ENCODE measurements at regions not wholly inside any gene's neighbourhood (a gene's known extent, or its start where the extent isn't known, plus 50 kb on each side); places are given as distances from the start of the nearest gene placed in this dataset.
"Not testable (repeated sequence)": the region's sequence is repeated elsewhere in the genome, so short reads cannot be mapped to it uniquely, and the experiment has no call there.

DNA sequence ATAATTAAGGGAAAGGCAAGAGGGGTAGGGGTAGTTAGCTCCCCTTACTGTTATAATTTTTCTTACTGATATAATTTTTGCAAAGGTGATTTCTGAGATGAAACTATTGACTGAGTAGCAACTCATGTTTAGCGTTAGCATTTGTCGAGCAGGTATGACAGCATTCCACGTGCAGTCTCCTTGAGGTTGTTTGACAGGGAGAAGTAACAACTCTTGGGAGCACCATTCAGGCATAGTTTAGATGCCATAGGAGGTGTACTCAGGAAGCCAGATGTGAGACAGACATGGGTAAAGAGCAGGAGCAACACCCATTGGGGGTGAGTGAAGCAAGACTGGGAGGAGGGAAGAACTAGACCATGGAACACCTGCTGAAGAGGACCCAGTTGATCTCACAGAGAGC is 96.6 kb upstream of the KLF6 start:
- DNase-seq: no peak

DNA sequence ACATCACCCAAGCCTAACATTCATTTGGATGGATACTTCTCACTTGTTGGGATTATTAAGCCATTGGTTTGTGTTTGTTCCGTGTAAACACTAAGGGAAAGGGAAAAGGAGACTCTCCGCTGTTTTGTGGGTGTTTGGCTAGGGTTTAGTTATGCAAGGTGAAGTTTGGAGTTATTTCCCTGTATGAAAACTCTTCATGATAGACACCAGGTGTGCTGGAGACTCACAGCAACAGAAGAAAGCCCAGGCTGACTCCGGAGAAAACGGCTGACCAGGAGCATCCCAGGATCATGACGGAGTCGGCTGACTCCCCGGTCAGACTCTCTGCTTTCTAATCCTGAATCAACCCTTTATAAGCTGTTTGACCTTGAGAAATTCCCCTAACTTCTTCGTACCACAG is 94.1 kb upstream of the KLF6 start:
- DNase-seq: no peak

DNA sequence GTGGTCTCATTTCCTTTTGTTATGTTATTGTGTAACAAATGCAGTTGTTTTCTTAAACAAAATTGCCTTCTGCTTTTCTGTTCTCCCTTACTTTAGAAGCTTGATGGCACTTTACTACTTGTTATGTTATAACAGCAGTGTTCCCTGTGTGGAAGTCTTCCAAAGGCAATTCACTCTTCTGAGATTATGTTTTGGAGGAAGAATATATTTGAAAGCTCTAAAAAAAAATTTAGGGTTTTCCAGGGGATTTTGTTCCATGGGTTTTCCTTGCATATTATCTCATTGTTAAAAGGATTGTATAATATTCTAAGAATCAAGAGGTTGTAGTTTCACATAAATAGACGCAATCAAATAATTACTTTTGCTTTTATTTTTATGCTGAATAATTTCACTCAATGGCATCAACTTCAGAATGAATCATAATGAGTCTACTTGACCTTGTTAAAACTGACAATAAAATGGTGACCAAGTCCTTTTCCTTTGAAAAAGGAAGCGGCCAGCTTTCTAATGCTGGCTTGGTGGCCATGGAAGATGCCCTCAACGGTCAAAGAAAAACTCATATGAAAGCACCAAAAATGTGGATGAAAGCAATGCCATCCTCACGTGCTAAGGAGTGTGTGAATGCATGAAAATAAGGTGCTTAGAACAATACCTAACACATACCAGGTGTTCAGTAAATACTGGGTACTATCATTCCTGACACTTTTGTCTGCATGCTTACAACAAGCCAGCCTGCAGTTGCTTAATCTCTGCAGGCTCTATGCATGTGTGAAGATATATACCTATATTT is 92.4 kb upstream of the KLF6 start:
- no peak for DNase-seq

DNA sequence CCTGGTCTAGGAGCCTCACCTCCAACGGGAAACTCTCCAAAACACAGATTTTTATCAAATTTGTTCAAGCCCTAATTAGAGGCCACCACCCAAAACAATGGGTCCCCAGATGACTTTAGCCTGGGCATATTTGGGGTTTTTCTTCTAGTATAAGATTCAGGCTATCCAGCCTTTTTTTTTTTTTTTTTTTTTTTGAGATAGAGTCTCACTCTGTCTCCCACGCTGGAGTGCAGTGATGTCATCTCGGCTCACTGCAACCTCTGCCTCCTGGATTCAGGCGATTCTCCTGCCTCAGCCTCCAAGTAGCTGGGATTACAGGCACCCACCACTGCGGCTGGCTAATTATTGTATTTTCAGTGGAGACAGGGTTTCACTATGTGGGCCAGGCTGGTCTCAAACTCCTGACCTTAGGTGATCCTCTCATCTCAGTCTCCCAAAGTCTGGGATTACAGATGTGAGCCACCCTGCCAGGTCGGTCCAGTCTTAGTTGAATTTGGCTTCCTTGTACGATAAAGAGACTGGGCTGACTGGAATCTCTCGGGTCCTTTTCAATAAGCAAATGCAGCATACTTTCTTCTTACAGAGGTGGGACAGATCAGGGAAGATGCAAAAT is 91.4 kb upstream of the KLF6 start:
- DNase-seq: no peak

DNA sequence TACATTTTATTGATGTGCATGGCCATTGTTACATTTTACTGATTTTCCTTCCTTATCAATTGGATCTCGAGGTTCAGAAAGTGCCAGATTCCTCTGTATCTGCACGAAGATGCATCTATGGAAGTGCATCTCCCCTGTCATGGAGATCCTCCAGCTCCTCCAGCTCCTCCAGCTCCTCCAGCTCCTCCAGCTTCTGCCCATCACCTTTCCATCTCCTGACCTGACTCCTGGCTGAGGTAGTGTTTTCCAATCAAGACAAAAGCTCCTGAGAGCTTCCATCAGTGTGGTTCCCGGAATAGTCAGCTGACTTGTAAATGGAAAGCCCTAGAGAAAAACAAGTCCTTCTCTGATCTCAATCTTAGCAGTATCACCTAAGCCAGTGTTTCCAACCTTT is 90.8 kb upstream of the KLF6 start:
- DNase-seq: no peak

DNA sequence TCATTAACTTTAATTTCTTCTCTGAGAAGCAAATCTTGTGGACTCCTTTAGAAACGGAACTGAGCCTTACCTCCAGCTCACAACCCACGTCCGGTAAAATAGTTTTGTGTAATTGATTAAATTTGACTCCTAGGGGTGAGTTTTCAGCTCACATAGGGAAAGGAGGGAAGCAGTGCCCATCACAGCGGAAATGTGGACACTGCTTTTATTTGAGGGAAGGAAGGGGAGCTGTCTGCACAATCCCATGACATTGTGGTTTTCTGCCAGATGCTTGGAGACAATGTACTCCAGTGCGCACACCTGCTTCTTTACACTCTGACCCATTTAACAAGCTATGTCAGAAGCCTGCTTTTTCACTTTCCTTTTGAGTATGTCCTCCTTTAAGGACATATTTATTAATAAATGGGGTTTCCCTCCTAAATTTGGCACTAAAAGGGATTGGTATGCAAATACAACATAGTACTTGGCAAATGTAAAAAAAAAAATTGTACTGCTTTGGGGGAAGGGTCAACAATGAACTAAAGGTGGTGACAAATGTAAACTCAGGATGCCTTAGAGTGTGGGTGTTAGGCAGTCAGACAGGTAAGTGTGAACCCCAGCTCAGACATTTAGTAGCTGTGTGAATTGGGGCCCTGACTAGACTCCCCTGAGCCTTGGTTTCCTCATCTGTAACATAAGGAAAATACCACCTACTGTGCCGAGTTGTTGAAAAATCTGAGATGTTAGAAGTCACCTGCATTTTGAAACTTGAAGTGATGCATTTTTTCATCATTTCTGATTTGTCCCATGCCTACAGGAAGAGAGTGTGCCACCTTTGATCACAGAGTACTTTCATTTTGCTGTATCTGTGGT is 90.2 kb upstream of the KLF6 start:
- no peak for DNase-seq

DNA sequence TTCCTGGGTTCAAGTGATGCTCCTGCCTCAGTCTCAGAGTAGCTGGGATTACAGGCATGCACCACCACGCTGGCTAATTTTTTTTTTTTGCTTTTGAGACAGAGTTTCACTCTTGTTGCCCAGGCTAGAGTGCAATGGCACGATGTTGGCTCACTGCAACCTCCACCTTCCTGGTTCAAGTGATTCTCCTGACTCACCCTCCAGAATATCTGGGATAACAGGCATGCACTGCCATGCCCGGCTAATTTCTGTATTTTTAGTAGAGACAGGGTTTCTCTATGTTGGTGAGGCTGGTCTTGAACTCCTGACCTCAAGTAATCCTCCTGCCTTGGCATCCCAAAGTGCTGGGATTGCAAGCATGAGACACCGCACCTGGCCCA is 89.6 kb upstream of the KLF6 start:
- DNase-seq: not testable (repeated sequence)

DNA sequence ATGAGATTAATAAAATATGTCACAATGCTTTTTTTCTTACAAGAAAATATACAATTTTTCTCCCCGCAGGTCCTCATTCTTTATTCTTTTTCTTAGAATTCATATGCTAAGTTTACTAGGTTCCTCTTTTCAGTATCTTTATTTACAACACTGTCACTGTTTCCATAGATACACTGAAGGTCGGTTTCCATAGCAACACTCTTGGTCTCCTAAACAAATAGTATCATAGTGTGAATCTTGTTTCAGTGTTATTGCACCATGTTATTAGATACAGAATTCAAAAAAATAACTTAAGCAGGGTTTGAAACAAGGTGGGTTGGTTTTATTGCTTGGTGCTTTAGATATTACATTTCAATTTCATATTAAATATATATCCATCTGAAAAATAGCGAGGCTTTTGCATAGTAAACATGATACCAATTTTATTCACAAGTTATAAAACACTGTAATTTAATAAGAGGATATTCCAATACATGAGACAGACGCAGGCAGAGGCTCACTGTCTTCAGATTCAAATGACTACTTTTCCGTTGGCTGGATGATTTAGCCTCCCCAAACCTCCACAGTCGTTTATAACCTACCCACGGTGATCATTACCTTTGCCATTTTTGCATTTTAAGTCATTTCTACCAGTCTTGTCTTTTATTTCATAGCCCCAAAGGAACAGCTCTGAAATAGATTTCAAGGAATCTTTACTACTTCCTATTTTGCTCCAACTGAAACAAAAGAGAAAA is 88.9 kb upstream of the KLF6 start:
- DNase-seq: peak; percentile 37

DNA sequence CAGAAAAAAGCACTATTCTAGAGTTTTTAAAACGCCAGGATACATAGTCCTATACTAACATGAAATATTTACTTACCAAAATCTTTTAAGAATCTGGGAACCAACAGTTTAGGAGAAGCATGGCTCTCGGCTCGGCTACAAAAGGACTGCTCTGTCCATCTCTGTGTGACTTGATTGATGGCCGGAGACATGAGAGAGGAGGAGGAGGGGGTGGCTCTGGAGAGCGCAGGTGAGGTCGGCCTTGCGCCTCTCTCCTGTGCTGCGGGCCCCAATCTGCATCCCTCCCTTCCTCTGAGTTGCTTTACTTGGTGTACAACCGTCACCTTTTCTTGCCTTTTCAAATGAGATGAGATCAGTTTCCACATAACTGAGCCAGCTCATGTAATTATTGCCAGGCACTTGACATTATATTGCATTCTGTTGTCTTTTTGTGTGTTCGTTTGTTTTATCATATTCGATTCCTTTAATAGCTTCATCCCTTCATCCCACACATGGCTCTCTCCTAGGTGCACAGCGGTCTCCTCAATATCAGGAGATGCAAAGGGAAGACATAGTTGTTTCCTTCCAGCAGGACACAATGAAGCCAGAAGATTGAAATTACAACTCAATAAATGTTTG is 87.8 kb upstream of the KLF6 start:
- no peak for DNase-seq

DNA sequence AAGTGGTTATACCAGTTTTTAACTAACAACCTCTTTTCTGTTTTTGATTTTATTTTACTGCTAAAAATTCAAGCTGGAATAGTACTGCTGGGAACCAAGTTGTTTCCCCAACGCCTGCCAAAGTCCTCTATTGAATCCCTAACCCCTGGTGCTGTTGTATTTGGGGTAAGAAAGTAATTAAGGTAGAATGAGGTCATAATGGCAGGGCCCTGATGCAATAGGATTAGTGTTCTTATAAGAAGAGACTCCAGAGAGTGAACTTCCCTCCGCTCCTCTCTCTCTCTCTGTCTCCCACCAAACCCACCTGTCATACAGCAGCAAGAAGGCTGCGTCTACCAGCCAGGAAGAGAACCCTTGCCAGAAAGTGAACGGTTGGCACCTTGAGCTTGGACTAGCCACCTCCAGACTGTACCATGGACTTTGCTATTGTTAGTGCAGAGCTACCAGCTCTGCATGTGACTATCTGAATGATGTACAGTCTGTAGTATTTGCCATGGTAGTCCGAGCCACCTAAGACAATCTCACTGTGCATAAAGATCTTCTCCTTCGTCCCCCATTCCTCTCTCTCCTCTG is 86.5 kb upstream of the KLF6 start:
- DNase-seq: no peak

DNA sequence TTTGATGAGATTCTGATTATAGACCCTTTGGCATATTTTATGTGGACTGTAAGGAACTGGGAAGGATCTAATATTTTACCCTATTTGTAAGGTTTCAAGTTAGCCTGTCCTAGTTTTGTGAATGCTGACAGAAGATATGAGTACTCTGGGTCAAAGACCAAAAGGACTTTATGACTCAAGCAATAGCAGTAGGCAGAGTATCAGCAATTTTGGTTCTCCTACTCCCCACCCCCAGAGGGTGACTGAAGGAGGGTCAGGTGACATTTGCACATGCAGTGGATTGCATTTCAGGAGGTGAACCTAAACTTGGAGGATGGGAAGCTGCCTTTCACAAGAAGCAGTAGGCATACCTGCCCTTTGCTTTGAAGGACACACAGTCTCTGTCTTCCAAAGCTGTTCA is 84.0 kb upstream of the KLF6 start:
- no peak for DNase-seq

DNA sequence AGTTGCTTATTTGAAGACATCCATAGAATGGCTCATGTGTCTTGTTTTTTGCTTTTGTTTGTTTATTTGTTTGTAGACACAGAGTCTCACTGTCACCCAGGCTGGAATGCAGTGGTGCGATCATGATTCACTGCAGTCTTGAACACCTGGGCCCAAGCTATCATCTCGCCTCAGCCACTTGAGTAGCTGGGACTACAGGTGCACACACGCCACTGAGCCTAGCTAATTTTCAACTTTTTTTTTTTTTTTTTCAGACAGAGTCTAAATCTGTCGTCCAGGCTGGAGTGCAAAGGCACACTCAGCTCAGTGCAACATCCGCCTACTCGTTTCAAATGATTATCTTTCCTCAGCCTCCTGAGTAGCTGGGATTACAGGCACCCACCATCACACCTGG is 83.3 kb upstream of the KLF6 start:
- no peak for DNase-seq

DNA sequence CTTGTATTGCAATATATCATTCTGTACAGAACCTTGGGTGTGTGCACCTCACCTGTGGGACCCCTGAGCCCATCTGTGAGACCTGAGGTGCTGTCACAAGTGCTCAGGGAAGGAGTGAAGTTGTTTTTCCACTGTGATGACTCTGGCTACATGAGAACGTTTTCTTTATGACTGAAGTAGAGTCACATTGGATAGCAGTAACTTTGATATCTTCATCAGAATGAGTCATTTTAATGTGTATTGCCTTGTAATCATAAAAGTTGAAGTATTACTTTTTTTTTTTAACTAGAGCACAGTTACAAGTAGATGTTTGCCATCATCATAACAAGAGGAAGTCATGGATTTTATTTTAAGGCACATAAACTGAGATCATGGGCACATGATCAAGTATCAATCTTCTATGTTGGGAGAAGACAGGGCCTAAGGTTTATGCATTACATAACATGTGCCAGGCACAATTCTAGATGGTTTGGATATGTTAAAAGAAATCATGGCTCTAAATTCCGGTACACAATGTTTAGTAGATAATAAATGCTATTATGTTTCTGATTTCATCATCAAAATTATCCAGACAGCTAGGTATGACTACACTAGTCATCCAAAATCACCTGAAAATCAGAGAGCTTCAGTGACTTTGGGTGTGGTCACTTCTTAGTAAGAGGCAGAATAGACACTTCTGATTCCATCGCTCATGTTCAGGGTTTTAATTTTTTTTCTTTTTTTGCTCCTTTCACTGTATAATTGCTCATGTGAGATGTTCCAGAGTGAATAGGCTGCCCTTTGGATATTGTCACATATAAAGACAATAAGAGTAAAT is 82.7 kb upstream of the KLF6 start:
- no peak for DNase-seq

DNA sequence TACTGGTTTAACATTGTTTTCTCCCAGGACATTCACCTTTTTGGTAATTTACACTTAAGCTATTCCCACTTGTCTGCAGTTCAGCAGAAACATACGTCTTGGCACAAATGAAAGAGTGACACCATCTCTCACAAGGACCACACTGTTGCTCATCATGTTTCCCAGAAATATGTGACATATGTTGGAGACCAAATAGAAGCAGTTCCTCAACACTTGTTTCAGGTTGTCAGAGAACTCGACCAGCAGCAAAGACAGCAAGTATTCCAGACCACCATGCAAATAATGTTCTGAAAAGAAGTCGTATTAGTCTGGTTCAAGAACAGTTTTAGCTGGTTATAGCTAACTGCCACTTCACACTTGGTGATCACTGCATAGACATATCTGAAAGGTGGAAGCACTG is 81.3 kb upstream of the KLF6 start:
- DNase-seq: no peak

DNA sequence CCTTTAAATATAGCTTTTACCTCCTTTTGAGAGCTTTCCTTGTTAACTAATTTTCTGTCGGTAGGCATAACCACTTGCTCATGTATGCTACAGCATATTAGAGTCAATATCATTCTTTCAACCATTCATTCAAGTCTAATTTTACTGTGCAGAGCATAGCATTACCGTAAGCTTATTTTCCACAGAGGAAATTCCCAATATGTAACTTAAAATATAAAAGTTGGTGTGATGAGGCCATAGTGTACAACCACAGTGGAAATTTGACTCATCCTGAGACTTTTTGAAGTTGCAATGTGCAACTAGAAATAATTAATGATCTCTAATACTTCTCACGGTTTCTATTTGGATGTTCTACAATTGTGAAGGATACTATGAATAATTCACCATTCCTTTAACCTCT is 80.6 kb upstream of the KLF6 start:
- no peak for DNase-seq

DNA sequence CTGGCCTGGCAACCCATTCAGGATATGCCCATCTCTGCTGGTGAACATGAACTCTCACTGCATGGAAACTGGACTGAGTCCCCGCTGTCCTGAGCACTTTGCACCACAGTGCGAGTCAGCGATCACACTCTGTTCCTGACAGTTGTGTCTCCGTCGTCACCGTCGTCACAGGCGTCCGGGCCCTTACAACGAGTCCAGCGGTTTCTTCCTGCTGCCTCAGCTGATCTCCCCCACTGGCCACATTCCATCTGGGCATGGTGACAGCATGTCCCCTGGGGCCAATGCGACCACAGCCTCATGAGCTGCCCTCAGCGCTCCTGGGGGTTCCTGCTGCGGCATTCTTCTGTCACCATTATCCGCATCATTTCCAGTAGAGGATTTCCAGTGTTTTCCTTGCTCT is 76.8 kb upstream of the KLF6 start:
- no peak for DNase-seq

DNA sequence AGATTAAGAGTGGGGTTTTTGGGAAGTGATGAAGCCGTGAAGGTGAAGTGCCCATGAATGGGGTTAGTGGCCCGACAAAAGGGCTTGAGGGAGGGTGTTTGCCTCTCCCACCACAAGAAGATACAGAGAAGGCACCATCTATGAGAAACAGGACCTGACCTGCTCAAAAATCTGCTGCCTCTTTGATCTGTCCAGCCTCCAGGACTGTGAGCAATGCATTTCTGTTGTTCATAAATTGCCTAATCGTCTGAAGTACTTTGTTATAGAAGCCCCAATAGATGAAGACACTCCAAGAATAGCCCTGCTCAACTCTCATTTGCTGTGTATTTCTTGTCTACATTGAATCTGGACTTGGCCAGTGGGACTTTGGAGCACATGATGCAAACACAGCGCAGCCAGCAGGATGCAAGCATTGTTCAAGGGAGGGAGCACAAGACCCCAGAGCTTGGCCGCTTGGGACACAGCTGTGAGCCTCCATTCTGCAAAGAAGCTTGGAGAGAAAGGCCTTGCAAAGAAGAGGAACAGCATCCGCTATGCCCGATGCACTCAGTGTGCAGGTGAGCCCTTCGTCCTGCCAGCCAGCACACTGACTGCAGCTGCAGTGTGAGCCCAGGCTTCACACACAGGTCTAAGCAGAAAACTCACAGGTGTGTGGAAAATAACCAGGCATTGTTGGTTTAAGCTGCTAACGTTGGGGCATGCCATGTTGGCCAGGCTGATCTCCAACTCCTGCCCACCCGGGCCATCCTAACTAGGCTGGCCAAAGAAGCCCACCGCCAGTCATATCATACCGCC is 73.2 kb upstream of the KLF6 start:
- DNase-seq: no peak

DNA sequence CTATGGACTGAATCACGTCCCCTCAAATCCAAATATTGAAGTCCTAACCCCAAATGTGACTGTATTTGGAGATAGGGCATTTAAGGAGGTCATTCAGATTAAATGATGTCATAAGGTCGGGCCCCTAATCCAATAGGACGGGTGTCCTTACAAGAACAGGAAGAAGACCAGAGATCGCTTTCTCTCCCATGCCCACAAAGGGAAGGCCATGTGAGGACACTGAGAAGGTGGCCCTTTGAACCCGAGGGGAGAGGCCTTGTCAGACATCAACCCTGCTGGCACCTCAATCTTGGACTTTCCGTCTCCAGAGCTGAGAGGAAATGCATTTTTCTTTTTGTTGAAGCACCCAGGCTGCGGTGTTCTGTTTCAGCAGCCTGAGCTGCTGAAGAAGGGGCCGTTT is 72.3 kb upstream of the KLF6 start:
- no peak for DNase-seq

DNA sequence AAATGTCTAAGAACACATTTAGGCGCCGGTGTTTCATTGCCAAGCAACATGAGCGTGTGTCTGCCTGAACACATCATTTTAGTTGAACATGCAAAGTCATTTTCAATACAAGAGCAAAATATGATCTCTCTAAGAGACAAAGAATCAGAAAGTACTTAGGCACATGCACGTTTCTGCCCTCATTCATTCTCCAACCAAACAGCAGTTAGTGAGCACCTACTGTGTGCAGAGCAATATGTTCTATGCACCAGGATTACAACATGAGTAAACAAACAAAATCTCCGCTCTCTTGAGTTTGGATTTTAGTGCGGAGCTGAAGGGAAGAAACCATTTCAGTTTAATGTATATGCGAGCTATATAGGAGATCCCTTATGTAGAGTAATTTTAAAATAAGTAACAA is 71.6 kb upstream of the KLF6 start:
- no peak for DNase-seq

DNA sequence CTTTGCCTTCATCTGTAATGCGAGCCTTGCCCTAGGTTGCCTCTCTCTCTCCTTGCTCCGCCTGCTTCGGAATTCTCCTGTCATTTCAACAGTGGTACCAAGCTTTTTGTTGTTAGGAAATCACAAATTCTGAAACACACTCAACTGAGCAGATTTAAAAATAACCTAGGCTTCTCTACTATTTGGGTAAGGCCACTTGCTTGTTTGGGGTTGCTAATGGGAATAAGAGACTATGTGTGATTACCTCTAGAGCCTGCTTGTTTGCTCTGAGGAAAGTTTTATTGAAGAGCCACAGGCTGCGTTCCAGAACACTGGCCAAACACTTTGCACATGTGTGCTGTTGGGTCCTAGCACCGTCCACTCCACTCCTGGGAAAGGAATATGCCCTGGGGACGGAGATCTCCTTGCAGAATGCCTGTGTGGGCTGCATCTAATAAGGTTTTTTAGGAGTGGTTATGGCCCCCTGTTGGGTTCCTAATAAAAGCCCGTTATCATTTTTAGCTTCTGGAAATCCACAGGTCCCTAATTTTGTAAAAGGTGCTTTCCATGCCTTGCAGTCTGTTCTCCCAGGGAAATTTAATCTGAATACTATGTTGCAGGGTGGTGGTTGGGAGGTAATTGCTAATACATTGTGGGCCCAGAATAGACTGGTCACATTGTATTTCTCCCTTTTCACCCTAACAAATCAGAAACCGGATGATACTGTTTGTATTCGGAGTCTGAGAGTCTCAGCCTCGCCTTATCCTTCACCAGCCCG is 68.7 kb upstream of the KLF6 start:
- no peak for DNase-seq
